ENCODE measurements at regions not wholly inside any gene's neighbourhood (a gene's known extent, or its start where the extent isn't known, plus 50 kb on each side); places are given as distances from the start of the nearest gene placed in this dataset.
"Not testable (repeated sequence)": the region's sequence is repeated elsewhere in the genome, so short reads cannot be mapped to it uniquely, and the experiment has no call there.

GRCh38 chr7:57819491-57819981 is 369.6 kb downstream of the ZNF716 start:
- Histone ChIP-seq H3K27me3 (ENCODE audit: control insufficient read depth in 1 of 2, insufficient read depth in 2 of 2, low read length in 1 of 2) (no peaks in the 10 kb centered on the region), H3K4me1 (ENCODE audit: control insufficient read depth in 1 of 2, insufficient read depth in 2 of 2, low read length in 2 of 2) (no peaks in the 10 kb centered on the region), H3K4me3 (ENCODE audit: low read length in 2 of 2) (no peak overlapping the region), H3K36me3 (ENCODE audit: control insufficient read depth in 1 of 2, insufficient read depth in 2 of 2, low read length in 1 of 2) (no peaks in the 10 kb centered on the region), H3K27ac (ENCODE audit: low read depth in 1 of 2, low read length in 2 of 2) (no peak overlapping the region), H3K9me3 (ENCODE audit: control insufficient read depth, low read length) (peaks cover 2% of the 10 kb centered on the region)
- ATAC-seq (ENCODE audit: low FRiP score) = no peak
- WGBS, 2 donors = 91 to 94% methylated on average over 30 of the region's 30 CpGs
- no peak for DNase-seq
- intact Hi-C loops (cut with DNase I) = no loop called here

DNA sequence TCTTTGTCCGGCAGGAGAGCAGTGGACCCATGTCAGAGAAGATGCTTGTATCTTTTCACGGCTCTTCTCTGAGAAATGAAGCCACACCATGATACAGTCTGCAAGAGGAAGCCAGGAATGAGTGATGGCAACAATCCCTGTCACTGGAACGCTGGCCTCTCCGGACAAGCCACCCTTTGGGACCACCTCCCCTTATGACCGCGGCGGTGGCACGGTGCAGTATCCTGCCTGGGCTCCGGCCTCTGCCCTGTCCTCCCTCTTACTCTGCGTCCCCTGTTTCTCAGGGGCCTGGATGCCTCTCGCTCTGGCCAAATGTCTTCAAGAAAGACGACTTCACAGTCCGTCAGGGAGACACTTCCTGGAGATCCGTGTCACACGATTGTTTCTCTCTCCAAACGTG is 370.5 kb downstream of the ZNF716 start:
- WGBS, 2 donors = 83 to 84% methylated on average over 16 of the region's 16 CpGs
- no peak for ATAC-seq (ENCODE audit: low FRiP score)
- Histone ChIP-seq H3K36me3 (ENCODE audit: control insufficient read depth in 1 of 2, insufficient read depth in 2 of 2, low read length in 1 of 2) (no peaks in the 10 kb centered on the region), H3K4me1 (ENCODE audit: control insufficient read depth in 1 of 2, insufficient read depth in 2 of 2, low read length in 2 of 2) (no peaks in the 10 kb centered on the region), H3K9me3 (ENCODE audit: control insufficient read depth, low read length) (peaks cover 2% of the 10 kb centered on the region), H3K27ac (ENCODE audit: low read depth in 1 of 2, low read length in 2 of 2) (no peak overlapping the region), H3K27me3 (ENCODE audit: control insufficient read depth in 1 of 2, insufficient read depth in 2 of 2, low read length in 1 of 2) (no peaks in the 10 kb centered on the region), H3K4me3 (ENCODE audit: low read length in 2 of 2) (no peak overlapping the region)
- intact Hi-C loops (cut with DNase I) = no loop called here
- no peak for DNase-seq

- peaks cover 2% of the 10 kb centered on the region for H3K9me3 ChIP-seq (ENCODE audit: control insufficient read depth, low read length)
- DNase-seq (peak in 1 of 2 donors; percentile 70), ATAC-seq (ENCODE audit: low FRiP score) (no peak)
- H3K4me1 ChIP-seq (ENCODE audit: control insufficient read depth in 1 of 2, insufficient read depth in 2 of 2, low read length in 2 of 2) = no peaks in the 10 kb centered on the region
- no peak overlapping the region for H3K27ac ChIP-seq (ENCODE audit: low read depth in 1 of 2, low read length in 2 of 2)
- 82 to 87% methylated on average over 57 of the region's 57 CpGs for WGBS, 2 donors
- H3K36me3 ChIP-seq (ENCODE audit: control insufficient read depth in 1 of 2, insufficient read depth in 2 of 2, low read length in 1 of 2) = no peaks in the 10 kb centered on the region
- no peaks in the 10 kb centered on the region for H3K27me3 ChIP-seq (ENCODE audit: control insufficient read depth in 1 of 2, insufficient read depth in 2 of 2, low read length in 1 of 2)
- intact Hi-C loops (cut with DNase I) = no loop called here
- no peak overlapping the region for H3K4me3 ChIP-seq (ENCODE audit: low read length in 2 of 2)
These were observed 371.7 kb downstream of the ZNF716 start for GRCh38 chr7:57821438-57822382.

GRCh38 chr7:57826548-57826947 is 376.6 kb downstream of the ZNF716 start:
- H3K4me3 ChIP-seq (ENCODE audit: low read length in 2 of 2); H3K9me3 ChIP-seq (ENCODE audit: control insufficient read depth, low read length); intact Hi-C loops (cut with DNase I); H3K27me3 ChIP-seq (ENCODE audit: control insufficient read depth in 1 of 2, insufficient read depth in 2 of 2, low read length in 1 of 2); H3K27ac ChIP-seq (ENCODE audit: low read depth in 1 of 2, low read length in 2 of 2); ATAC-seq (ENCODE audit: low FRiP score); H3K4me1 ChIP-seq (ENCODE audit: control insufficient read depth in 1 of 2, insufficient read depth in 2 of 2, low read length in 2 of 2); H3K36me3 ChIP-seq (ENCODE audit: control insufficient read depth in 1 of 2, insufficient read depth in 2 of 2, low read length in 1 of 2): not testable (repeated sequence)
- peak in 1 of 2 donors; percentile 57 for DNase-seq
- WGBS, 2 donors = 38 to 45% methylated on average over 2 of the region's 2 CpGs

DNA sequence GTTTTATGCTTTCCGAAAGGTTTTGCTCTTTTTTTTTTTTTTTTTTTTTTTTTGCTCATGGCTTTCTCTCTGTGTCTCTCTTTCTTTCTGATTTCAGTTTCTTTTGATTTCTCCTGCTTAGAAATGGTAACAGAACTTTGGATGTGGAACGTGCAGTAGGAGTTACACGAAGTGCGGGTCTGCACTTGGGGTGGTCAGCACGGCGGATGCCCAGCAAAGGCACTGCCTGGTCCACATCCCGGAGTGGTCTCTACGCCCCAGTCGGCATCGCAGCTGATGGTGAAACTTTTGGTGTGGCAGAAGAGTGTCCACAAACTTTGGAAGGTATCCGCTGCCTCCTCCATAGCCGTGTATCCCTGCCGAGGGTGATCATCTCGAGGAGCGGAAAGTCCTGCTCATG is 385.2 kb downstream of the ZNF716 start:
- H3K4me1 ChIP-seq (ENCODE audit: control insufficient read depth in 1 of 2, insufficient read depth in 2 of 2, low read length in 2 of 2); H3K4me3 ChIP-seq (ENCODE audit: low read length in 2 of 2); H3K27ac ChIP-seq (ENCODE audit: low read depth in 1 of 2, low read length in 2 of 2); DNase-seq; H3K27me3 ChIP-seq (ENCODE audit: control insufficient read depth in 1 of 2, insufficient read depth in 2 of 2, low read length in 1 of 2); H3K9me3 ChIP-seq (ENCODE audit: control insufficient read depth, low read length); ATAC-seq (ENCODE audit: low FRiP score); intact Hi-C loops (cut with DNase I); H3K36me3 ChIP-seq (ENCODE audit: control insufficient read depth in 1 of 2, insufficient read depth in 2 of 2, low read length in 1 of 2): not testable (repeated sequence)
- WGBS, 2 donors = 93% methylated on average over 9 of the region's 15 CpGs

- 60 to 70% methylated on average over 4 of the region's 4 CpGs for WGBS, 2 donors
- H3K36me3 ChIP-seq (ENCODE audit: control insufficient read depth in 1 of 2, insufficient read depth in 2 of 2, low read length in 1 of 2); H3K9me3 ChIP-seq (ENCODE audit: control insufficient read depth, low read length); H3K27ac ChIP-seq (ENCODE audit: low read depth in 1 of 2, low read length in 2 of 2); intact Hi-C loops (cut with DNase I); ATAC-seq (ENCODE audit: low FRiP score); DNase-seq; H3K27me3 ChIP-seq (ENCODE audit: control insufficient read depth in 1 of 2, insufficient read depth in 2 of 2, low read length in 1 of 2); H3K4me3 ChIP-seq (ENCODE audit: low read length in 2 of 2); H3K4me1 ChIP-seq (ENCODE audit: control insufficient read depth in 1 of 2, insufficient read depth in 2 of 2, low read length in 2 of 2): not testable (repeated sequence)
These were observed 389.2 kb downstream of the ZNF716 start for GRCh38 chr7:57839152-57839551.

GRCh38 chr7:57867884-57868701 is 418.1 kb downstream of the ZNF716 start:
- no peak overlapping the region for H3K27ac ChIP-seq (ENCODE audit: low read depth in 1 of 2, low read length in 2 of 2)
- no peaks in the 10 kb centered on the region for H3K36me3 ChIP-seq (ENCODE audit: control insufficient read depth in 1 of 2, insufficient read depth in 2 of 2, low read length in 1 of 2)
- peaks cover 0 to 3% of the 10 kb centered on the region in 2 donors for H3K4me1 ChIP-seq (ENCODE audit: control insufficient read depth in 1 of 2, insufficient read depth in 2 of 2, low read length in 2 of 2)
- no peak for ATAC-seq (ENCODE audit: low FRiP score)
- no peaks in the 10 kb centered on the region for H3K9me3 ChIP-seq (ENCODE audit: control insufficient read depth, low read length)
- H3K4me3 ChIP-seq (ENCODE audit: low read length in 2 of 2) = peak overlapping the region; percentile 45 to 53
- H3K27me3 ChIP-seq (ENCODE audit: control insufficient read depth in 1 of 2, insufficient read depth in 2 of 2, low read length in 1 of 2) = no peaks in the 10 kb centered on the region
- DNase-seq = peak in 1 of 2 donors; percentile 70
- WGBS, 2 donors = 7 to 11% methylated on average over 83 to 84 of the region's 84 CpGs
- intact Hi-C loops (cut with DNase I) = no loop called here

GRCh38 chr7:57868771-57869483 is 418.9 kb downstream of the ZNF716 start:
- Histone ChIP-seq H3K27me3 (ENCODE audit: control insufficient read depth in 1 of 2, insufficient read depth in 2 of 2, low read length in 1 of 2) (no peaks in the 10 kb centered on the region), H3K4me1 (ENCODE audit: control insufficient read depth in 1 of 2, insufficient read depth in 2 of 2, low read length in 2 of 2) (peaks cover 0 to 3% of the 10 kb centered on the region in 2 donors), H3K27ac (ENCODE audit: low read depth in 1 of 2, low read length in 2 of 2) (no peak overlapping the region), H3K9me3 (ENCODE audit: control insufficient read depth, low read length) (no peaks in the 10 kb centered on the region), H3K36me3 (ENCODE audit: control insufficient read depth in 1 of 2, insufficient read depth in 2 of 2, low read length in 1 of 2) (no peaks in the 10 kb centered on the region), H3K4me3 (ENCODE audit: low read length in 2 of 2) (peak overlapping the region; percentile 45 to 53)
- ATAC-seq (ENCODE audit: low FRiP score) (no peak), DNase-seq (peak; percentile 33 to 73)
- WGBS, 2 donors = 9% methylated on average over 61 to 66 of the region's 66 CpGs
- intact Hi-C loops (cut with DNase I) = no loop called here

All from aorta (tissue), 5 donors.